Heart right ventricle (tissue), 16 donors: ENCODE measurements at regions not wholly inside any gene's neighbourhood (a gene's known extent, or its start where the extent isn't known, plus 50 kb on each side); places are given as distances from the start of the nearest gene placed in this dataset.

Experiments
- ATAC-seq, 8 donors: fragments of 200-7000 bp; cut with Tn5 transposase; one replicate each; pipeline ENCODE4 v1.9.1; 2020; ENCODE audit warnings: mild to moderate bottlenecking in 8 of 8, moderate library complexity in 8 of 8, moderate number of reproducible peaks in 1 of 8
- DNase-seq, 2 donors: peaks; one replicate each; pipeline ENCODE4 v3.0.0-alpha.2; 2020
- H3K27ac ChIP-seq, 10 donors: fragments of 200-600 bp; sonication (generic) in 2 of 10; one replicate each; pipeline versions ENCODE4 v1.5.0 to v1.8.0; 2020 to 2022; ENCODE audit warnings: mild to moderate bottlenecking in 3 of 10
- H3K27me3 ChIP-seq, 7 donors: fragments of 200-600 bp; one replicate each; pipeline ENCODE4 v1.8.0; 2021 to 2022; ENCODE audit warnings: mild to moderate bottlenecking in 2 of 7
- H3K36me3 ChIP-seq, 9 donors: fragments of 200-600 bp; sonication (generic) in 1 of 9; one replicate each; pipeline versions ENCODE4 v1.5.0 to v1.8.0; 2020 to 2022; ENCODE audit warnings: mild to moderate bottlenecking in 2 of 9
- H3K4me1 ChIP-seq, 9 donors: fragments of 200-600 bp; sonication (generic) in 1 of 9; one replicate each; pipeline versions ENCODE4 v1.5.0 to v1.8.0; 2020 to 2022; ENCODE audit warnings: mild to moderate bottlenecking in 4 of 9
- H3K4me3 ChIP-seq, 10 donors: fragments of 200-600 bp; sonication (generic) in 2 of 10; one replicate each; pipeline versions ENCODE4 v1.5.0 to v1.8.0; 2020 to 2022; ENCODE audit warnings: mild to moderate bottlenecking in 7 of 10, moderate library complexity in 2 of 10
- H3K9me3 ChIP-seq, 11 donors: fragments of 200-600 bp in 10 of 11; sonication (generic) in 2 of 11; one replicate each; pipeline versions ENCODE4 v1.5.0 to v1.8.0; 2013 to 2022; ENCODE audit warnings: mild to moderate bottlenecking in 2 of 11, control low read depth in 1 of 11, moderate library complexity in 1 of 11
- WGBS, 2 donors: extraction: QIAGEN DNeasy Blood & Tissue Kit; methylation state at CpG; one replicate each; pipeline ENCODE4 v1.1.7; 2013; ENCODE audit warnings: inconsistent platforms in 1 of 2; 5-methylcytosine and 5-hydroxymethylcytosine counted together
- intact Hi-C, 10 donors: fragments of 100-400 bp; cut with DNase I; formaldehyde crosslinking; loops; one replicate each; pipeline versions ENCODE4 v1.11.1 to v1.14.2; 2022
- TF ChIP-seq, protein P1 (sequence below), 9 donors: fragments of 200-600 bp; sonication (generic) in 2 of 9; IDR thresholded peaks; one replicate each; pipeline versions ENCODE4 v1.5.0 to v1.8.0; 2021 to 2022; ENCODE audit warnings: antibody characterized with exemption in 9 of 9, mild to moderate bottlenecking in 5 of 9, moderate library complexity in 1 of 9
- donor health status: Arrhythmogenic right ventricular cardiomyopathy.
- donor health status: ischemic (EF 13 %, LVEDD 7.1; RV severe dilation, severe dysfunction).
- donor health status: healthy with polysubstance abuse.
- donor health status: DM: no; HTN: yes; CAD: no.
- donor health status: DM: no; HTN: no; CAD: no.
- donor health status: ischemic (EF 25% LVEDD 6.9; RV normal size, moderate dysfunction).
- donor health status: ischemic (EF 25% LVEDD 5.7; RV mildly dilated, moderate dysfunction).
- donor health status: healthy.
- donor health status: DM: yes; HTN: yes; CAD: no.
- donor health status: Ischemic cardiomyopathy.
- donor health status: ischemic (EF 35%, LVEDD 5.7; RV mildly dilated, moderate dysfunction).
- donor health status: nonischemic (EF 11% LVEDD 7.7; RV severe dilation, severe dysfunction).
- donor health status: DM: yes; HTN: yes; CAD: no.
- donor health status: PGD.
- donor health status: ischemic (EF 29% LVEDD 5.4; RV normal size, mild dysfunction).
- donor health status: nonischemic (EF 23%, LVEDD 6.1; RV moderate dilation, normal function).

DNA sequence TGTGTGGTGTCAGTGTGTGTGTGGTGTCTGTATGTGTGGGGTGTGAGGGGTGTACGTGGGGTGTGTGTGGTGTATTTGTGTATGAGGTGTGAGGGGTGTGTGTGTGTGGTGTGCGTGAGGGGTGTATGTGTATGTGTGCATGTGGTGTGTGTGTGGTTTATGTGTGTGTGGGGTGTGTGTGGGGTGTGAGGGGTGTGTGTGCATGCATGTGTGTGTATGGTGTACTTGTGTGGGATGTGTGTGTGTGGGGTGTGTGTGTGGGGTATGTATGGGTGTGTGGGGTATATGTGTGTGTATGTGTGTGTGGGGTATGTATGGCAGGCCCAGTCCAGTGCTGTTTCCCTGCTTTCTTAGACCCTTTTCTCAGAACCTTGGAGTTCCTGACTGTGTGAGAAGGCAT lies 83.3 kb downstream of the PTTG1 start:
- ATAC-seq (no peak), DNase-seq (no peak)
- Histone ChIP-seq H3K27ac (no peak overlapping the region), H3K4me1 (peaks cover 0 to 39% (median 0%) of the 10 kb centered on the region in 9 donors), H3K4me3 (no peak overlapping the region), H3K36me3 (no peaks in the 10 kb centered on the region), H3K27me3 (peaks cover 0 to 8% (median 0%) of the 10 kb centered on the region in 7 donors), H3K9me3 (no peaks in the 10 kb centered on the region)
- WGBS, 2 donors: 47 to 65% methylated on average over 2 of the region's 2 CpGs
- intact Hi-C loops: loop anchor here in 2 of 10 donors (5.0 kb wide), 2 partner anchors 63 to 68 kb away; no protein-coding TSS in a partner anchor
- TF ChIP-seq, protein P1, sequence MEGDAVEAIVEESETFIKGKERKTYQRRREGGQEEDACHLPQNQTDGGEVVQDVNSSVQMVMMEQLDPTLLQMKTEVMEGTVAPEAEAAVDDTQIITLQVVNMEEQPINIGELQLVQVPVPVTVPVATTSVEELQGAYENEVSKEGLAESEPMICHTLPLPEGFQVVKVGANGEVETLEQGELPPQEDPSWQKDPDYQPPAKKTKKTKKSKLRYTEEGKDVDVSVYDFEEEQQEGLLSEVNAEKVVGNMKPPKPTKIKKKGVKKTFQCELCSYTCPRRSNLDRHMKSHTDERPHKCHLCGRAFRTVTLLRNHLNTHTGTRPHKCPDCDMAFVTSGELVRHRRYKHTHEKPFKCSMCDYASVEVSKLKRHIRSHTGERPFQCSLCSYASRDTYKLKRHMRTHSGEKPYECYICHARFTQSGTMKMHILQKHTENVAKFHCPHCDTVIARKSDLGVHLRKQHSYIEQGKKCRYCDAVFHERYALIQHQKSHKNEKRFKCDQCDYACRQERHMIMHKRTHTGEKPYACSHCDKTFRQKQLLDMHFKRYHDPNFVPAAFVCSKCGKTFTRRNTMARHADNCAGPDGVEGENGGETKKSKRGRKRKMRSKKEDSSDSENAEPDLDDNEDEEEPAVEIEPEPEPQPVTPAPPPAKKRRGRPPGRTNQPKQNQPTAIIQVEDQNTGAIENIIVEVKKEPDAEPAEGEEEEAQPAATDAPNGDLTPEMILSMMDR (IDR thresholded peaks at IDR 0.05): no peak

DNA sequence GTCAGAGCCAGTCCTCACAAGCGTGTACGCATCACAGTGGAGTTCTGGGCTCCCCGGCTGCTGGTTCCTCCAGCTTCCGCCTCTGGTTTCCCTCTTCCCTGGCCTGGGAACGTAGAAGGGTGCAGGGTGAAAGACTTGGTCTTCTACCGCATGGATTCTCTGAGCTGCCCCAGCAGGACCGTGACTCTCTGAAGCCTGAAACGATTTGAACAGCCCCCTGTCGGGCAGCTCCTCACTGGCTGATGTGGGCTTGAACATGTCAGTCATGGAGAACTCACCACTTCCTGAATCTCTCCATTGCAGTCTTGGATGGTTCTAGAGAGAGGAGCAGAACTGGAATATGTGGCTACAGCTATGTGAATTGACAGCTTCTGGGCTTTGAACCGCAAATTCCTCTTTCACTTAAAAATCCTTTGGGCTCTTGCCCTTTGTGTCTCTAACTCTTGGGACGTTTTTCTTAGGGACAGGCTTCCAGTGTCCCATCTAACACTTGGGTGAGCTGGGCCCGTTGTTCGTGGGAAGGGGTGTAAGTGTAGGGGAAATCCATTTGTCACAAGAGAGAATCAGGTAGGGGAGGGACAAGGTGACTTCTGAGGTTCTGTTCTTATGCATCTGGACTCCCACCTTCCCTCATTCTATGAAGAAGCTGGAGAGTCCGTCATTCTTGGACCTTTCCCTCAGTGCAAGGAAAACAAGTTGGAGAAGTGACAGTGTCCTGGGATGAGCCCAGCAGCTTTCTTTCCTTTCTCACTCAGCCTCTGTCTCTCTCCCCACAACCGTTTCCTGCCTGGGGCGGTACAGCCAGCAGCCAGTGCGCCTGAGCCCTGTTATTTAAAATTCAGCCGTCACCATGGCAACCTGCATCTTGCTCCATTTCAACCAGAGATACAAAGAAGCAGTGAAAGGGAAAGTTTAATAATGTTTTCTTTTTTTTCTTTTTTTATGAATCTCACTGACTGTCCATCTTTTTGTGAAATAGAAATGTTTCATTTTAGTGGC lies 84.7 kb downstream of the PTTG1 start:
- TF ChIP-seq, protein P1 (IDR thresholded peaks at IDR 0.05): no peak
- H3K4me3 ChIP-seq: peak overlapping the region in 1 of 10 donors; percentile 11
- H3K27me3 ChIP-seq: peaks cover 0 to 14% (median under 1%) of the 10 kb centered on the region in 7 donors
- peak overlapping the region in 1 of 10 donors; percentile 65 for H3K27ac ChIP-seq
- H3K9me3 ChIP-seq: no peaks in the 10 kb centered on the region
- no peaks in the 10 kb centered on the region for H3K36me3 ChIP-seq
- peak in 6 of 8 donors; percentile 35 to 66 (median 47) for ATAC-seq
- intact Hi-C loops: loop anchor here in 2 of 10 donors (5.0 kb wide), 2 partner anchors 64 to 69 kb away; no protein-coding TSS in a partner anchor
- DNase-seq: peak; percentile 20 to 34
- 63% methylated on average over 18 of the region's 18 CpGs for WGBS, 2 donors
- peaks cover 0 to 31% (median 0%) of the 10 kb centered on the region in 9 donors for H3K4me1 ChIP-seq

DNA sequence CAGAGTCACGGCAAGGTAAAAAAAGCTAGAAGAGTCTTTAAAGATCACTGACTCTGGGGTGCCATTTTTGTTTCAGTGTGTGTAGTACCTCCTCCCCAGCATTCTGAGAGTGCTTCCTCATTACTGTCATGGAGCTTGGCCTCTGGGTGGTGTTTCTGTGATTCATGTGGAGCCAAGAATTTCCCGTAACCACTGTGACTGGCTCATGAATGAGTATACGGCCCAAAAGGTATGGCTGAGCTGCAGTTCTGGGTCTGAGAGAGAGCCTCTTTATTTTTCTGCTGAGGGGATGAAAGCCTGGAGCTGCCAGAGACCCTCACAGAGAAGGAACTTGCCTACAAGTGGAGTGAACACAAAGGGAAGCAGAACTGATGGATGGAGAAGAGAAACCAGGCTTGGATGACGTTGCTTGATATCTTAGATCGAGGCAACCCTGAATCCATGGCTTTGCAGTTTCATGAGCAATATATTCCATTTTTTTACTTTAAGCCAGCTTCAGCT lies 85.6 kb downstream of the PTTG1 start:
- Histone ChIP-seq H3K4me1 (peaks cover 0 to 31% (median 0%) of the 10 kb centered on the region in 9 donors), H3K36me3 (no peaks in the 10 kb centered on the region), H3K27me3 (peaks cover 0 to 19% (median 4%) of the 10 kb centered on the region in 7 donors), H3K27ac (peak overlapping the region in 1 of 10 donors; percentile 65), H3K4me3 (no peak overlapping the region), H3K9me3 (no peaks in the 10 kb centered on the region)
- TF ChIP-seq, protein P1 (IDR thresholded peaks at IDR 0.05): no peak
- DNase-seq (no peak), ATAC-seq (peak in 2 of 8 donors; percentile 26 to 47)
- intact Hi-C loops: loop anchor here in 2 of 10 donors (5.0 kb wide), 2 partner anchors 65 to 70 kb away; no protein-coding TSS in a partner anchor
- WGBS, 2 donors: 64 to 75% methylated on average over 5 of the region's 5 CpGs

DNA sequence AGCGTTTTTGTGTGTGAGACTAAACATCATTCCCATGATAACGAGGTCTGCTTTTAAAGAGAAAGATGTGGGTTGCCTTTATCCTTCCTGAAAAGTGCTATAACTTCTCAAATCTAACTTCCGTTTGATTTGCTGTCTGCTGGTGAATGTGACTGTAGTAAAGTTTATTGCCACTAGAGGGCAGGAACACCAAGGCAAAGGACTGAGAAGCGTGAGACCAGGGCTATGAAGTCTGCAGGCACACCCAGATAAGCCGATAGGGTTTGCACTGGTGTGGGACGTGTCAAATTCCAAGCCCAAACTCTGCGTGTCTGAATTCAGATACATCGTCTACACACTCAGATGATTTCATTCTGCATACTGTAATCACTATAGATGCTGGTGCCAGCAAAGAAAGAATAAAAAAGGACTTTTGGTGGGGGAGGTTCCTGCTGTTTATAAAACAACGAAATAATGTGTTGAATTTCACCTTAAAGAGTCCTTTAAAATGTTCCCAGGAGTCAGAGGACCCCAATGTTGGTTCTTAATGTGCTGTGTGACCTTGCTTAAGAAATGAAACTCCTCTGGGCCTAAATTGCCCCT lies 87.2 kb downstream of the PTTG1 start:
- ATAC-seq (peak; percentile 65 to 86 (median 78)), DNase-seq (peak in 1 of 2 donors; percentile 63)
- H3K4me3 ChIP-seq: no peak overlapping the region
- no peaks in the 10 kb centered on the region for H3K9me3 ChIP-seq
- intact Hi-C loops: loop anchor here in 3 of 10 donors (2.0 to 5.0 kb wide), 3 partner anchors 67 to 72 kb away; no protein-coding TSS in a partner anchor
- peaks cover 0 to 31% (median 0%) of the 10 kb centered on the region in 9 donors for H3K4me1 ChIP-seq
- no peaks in the 10 kb centered on the region for H3K36me3 ChIP-seq
- WGBS, 2 donors: 8% methylated on average over 9 of the region's 9 CpGs
- H3K27me3 ChIP-seq: peaks cover 0 to 31% (median 7%) of the 10 kb centered on the region in 7 donors
- no peak overlapping the region for H3K27ac ChIP-seq
- TF ChIP-seq, protein P1 (IDR thresholded peaks at IDR 0.05): peak; percentile 74 to 90 (median 86)
